ENCODE measurements at regions not wholly inside any gene's neighbourhood (a gene's known extent, or its start where the extent isn't known, plus 50 kb on each side); places are given as distances from the start of the nearest gene placed in this dataset.

GRCh38 chr5:156008844-156009243 is 318.1 kb upstream of the SGCD start:
- Histone ChIP-seq H3K9me3 (ENCODE audit: control insufficient read depth in 1 of 2, insufficient read depth in 1 of 2, low read depth in 1 of 2, low read length in 2 of 2) (0 out of 4 replicates have a peak, but pooled peaks cover 0 to 3% of the 10 kb centered on the region in 2 experiments), H3K27ac (ENCODE audit: low read depth, low read length) (no peak overlapping the region), H4K20me1 (ENCODE audit: insufficient read depth) (no peaks in the 10 kb centered on the region), H3K9me2 (ENCODE audit: insufficient read depth) (no peaks in the 10 kb centered on the region), H3K27me3 (ENCODE audit: insufficient read depth, low read length) (no peaks in the 10 kb centered on the region), H2AFZ (ENCODE audit: low read depth, low read length, poor library complexity, severe bottlenecking) (no peak overlapping the region), H3K4me2 (ENCODE audit: low read length) (no peak overlapping the region), H3K79me2 (ENCODE audit: insufficient read depth, low read length) (no peaks in the 10 kb centered on the region), H3K36me3 (ENCODE audit: control insufficient read depth in 1 of 2, insufficient read depth in 2 of 2, low read length in 2 of 2) (no peaks in the 10 kb centered on the region), H3K9ac (ENCODE audit: low read length) (no peak overlapping the region), H3K4me3 (replicated peaks in 1 of 2; ENCODE audit: low read depth in 1 of 2, low read length in 2 of 2) (no peak overlapping the region), H3K4me1 (ENCODE audit: control insufficient read depth in 1 of 2, insufficient read depth in 2 of 2, low read length in 2 of 2) (no peaks in the 10 kb centered on the region)
- DNase-seq (ENCODE audit: low read depth, low spot score) (no peak), ATAC-seq (no peak)
- RAD21 ChIA-PET (ENCODE audit: low non-redundant PET in 1 of 2, low total read pairs in 2 of 2, uncharacterized antibody in 2 of 2, unreplicated experiment in 2 of 2), result no interaction called here
- BruUV-seq (replicated peaks), result no TSS peak
- TF ChIP-seq TCF7L2 (IDR thresholded peaks at IDR 0.05; ENCODE audit: borderline replicate concordance, extremely low read depth, insufficient read depth, insufficient read length) (no peak), SIN3A (IDR thresholded peaks at IDR 0.05; ENCODE audit: low read depth) (no peak), POLR2AphosphoS5 (IDR thresholded peaks at IDR 0.05; ENCODE audit: low read depth, low read length) (no peak), ELF1 (IDR thresholded peaks at IDR 0.05; ENCODE audit: borderline replicate concordance, low read depth) (no peak), ATF3 (IDR thresholded peaks at IDR 0.05) (no peak), ZNF274 (IDR thresholded peaks at IDR 0.05; ENCODE audit: low read depth, low read length) (no peak), CEBPB (IDR thresholded peaks at IDR 0.05; ENCODE audit: low read depth) (no peak), EZH2phosphoT487 (IDR thresholded peaks at IDR 0.05; ENCODE audit: borderline replicate concordance) (no peak), FOSL1 (IDR thresholded peaks at IDR 0.05; ENCODE audit: low read depth) (no peak), POLR2A (IDR thresholded peaks at IDR 0.05; ENCODE audit: borderline replicate concordance, extremely low read depth, insufficient read depth, insufficient read length) (no peak), RAD21 (IDR thresholded peaks at IDR 0.05; ENCODE audit: low read depth) (no peak), SP1 (IDR thresholded peaks at IDR 0.05; ENCODE audit: low read depth) (no peak), EZH2 (IDR thresholded peaks at IDR 0.05) (no peak), SRF (IDR thresholded peaks at IDR 0.05; ENCODE audit: low read depth) (no peak), REST (IDR thresholded peaks at IDR 0.05; ENCODE audit: low read depth) (no peak), EGR1 (IDR thresholded peaks at IDR 0.05; ENCODE audit: low read depth) (no peak), JUND (IDR thresholded peaks at IDR 0.05) (no peak), ZFX (IDR thresholded peaks at IDR 0.05) (no peak), MAX (IDR thresholded peaks at IDR 0.05) (no peak)
- POLR2A ChIA-PET, result no interaction called here
- CTCF ChIA-PET, result no interaction called here
- intact Hi-C loops (cut with micrococcal nuclease), result no loop called here
